K562 (cell line): ENCODE measurements at regions not wholly inside any gene's neighbourhood (a gene's known extent, or its start where the extent isn't known, plus 50 kb on each side); places are given as distances from the start of the nearest gene placed in this dataset.

Experiments
- ATAC-seq: fragments of 200-7000 bp; cut with Tn5 transposase; 3 replicates; pipeline ENCODE4 v1.9.1; 2020; ENCODE audit warnings: moderate library complexity
- BruUV-seq: library from RNA; stranded (reverse); fragments of 400-500 nt; replicated peaks from 2 replicates; lab custom pipeline; 2021; lab: Mats Ljungman, UMichigan
- CTCF ChIA-PET: fragments of 300-600 bp; formaldehyde crosslinking; extraction: SDS; loops from one replicate; lab custom pipeline; 2021; ENCODE audit warnings: low intra/inter-chr PET ratio; lab: Yijun Ruan, JAX
- POLR2A ChIA-PET: fragments of 300-600, 350-650 bp; sonication (Branson Sonifier 250); formaldehyde crosslinking; extraction: SDS; loops from one replicate; lab custom pipeline; 2021; ENCODE audit warnings: antibody characterized with exemption, inconsistent platforms; lab: Yijun Ruan, JAX
- DNase-seq, 4 experiments: peaks; one replicate each; pipeline versions ENCODE4 v3.0.0 to v3.0.0-alpha.2; 2011 to 2018; ENCODE audit warnings: low spot score in 3 of 4, mixed read lengths in 3 of 4; ENCODE audit errors: extremely low read depth in 1 of 4
- FAIRE-seq: peaks from 2 replicates; lab custom pipeline; 2011; peaks lifted over from hg19 to GRCh38; lab: Jason Lieb, UNC
- H2AFZ ChIP-seq: 2 replicates; pipeline ENCODE4 v1.6.0; 2011; ENCODE audit warnings: low read depth, low read length, control low read depth, inconsistent platforms
- H3K27ac ChIP-seq: fragments of 200-600 bp; 3 replicates; pipeline ENCODE4 v1.8.0; 2011; ENCODE audit warnings: low read depth, mild to moderate bottlenecking, control low read depth, inconsistent platforms, low read length, moderate library complexity, mixed read lengths; ENCODE audit errors: extremely low read depth
- H3K27me3 ChIP-seq, 2 experiments: fragments of 300-600 bp in 1 of 2; 2 replicates in 1 of 2; 3 replicates in 1 of 2; pipeline versions ENCODE4 v1.6.0 to v1.8.0; 2011; ENCODE audit warnings: inconsistent platforms in 2 of 2, low read length in 2 of 2, mild to moderate bottlenecking in 1 of 2, mixed read lengths in 1 of 2, moderate library complexity in 1 of 2; ENCODE audit not compliant: control insufficient read depth in 2 of 2, insufficient read depth in 2 of 2
- H3K36me3 ChIP-seq: fragments of 300-600 bp; 3 replicates; pipeline ENCODE4 v1.8.0; 2011; ENCODE audit warnings: mild to moderate bottlenecking, low read length, inconsistent platforms; ENCODE audit not compliant: control insufficient read depth, insufficient read depth
- H3K4me1 ChIP-seq, 2 experiments: fragments of 200-600 bp in 1 of 2; replicated peaks in 1 of 2; 2 replicates in 1 of 2; 3 replicates in 1 of 2; pipeline versions ENCODE4 v1.5.1 to v1.8.0; 2011; ENCODE audit warnings: inconsistent platforms in 2 of 2, low read length in 2 of 2, mild to moderate bottlenecking in 1 of 2, mixed read lengths in 1 of 2, moderate library complexity in 1 of 2; ENCODE audit not compliant: control insufficient read depth in 2 of 2, insufficient read depth in 2 of 2
- H3K4me2 ChIP-seq: 2 replicates; pipeline ENCODE4 v1.6.1; 2011; ENCODE audit warnings: low read length, control low read depth, inconsistent platforms, mixed read lengths; ENCODE audit not compliant: insufficient read depth
- H3K4me3 ChIP-seq: fragments of 200-600 bp; sonication (generic), shearing (Covaris generic); 2 replicates; pipeline ENCODE4 v1.5.1; 2016; ENCODE audit warnings: control low read depth, inconsistent platforms
- H3K79me2 ChIP-seq: fragments of 200-600 bp; 3 replicates; pipeline ENCODE4 v1.8.0; 2011; ENCODE audit warnings: low read length, inconsistent platforms; ENCODE audit not compliant: control insufficient read depth, insufficient read depth
- H3K9ac ChIP-seq, 2 experiments: 2 replicates each; pipeline versions ENCODE4 v1.6.0 to v1.6.1; 2011; ENCODE audit warnings: low read depth in 2 of 2, low read length in 2 of 2, control low read depth in 1 of 2, inconsistent platforms in 1 of 2, mild to moderate bottlenecking in 1 of 2, mixed read lengths in 1 of 2; ENCODE audit not compliant: insufficient read depth in 1 of 2
- H3K9me1 ChIP-seq: one replicate; pipeline ENCODE4 v1.6.0; 2011; ENCODE audit warnings: inconsistent platforms, mild to moderate bottlenecking, low read length, moderate library complexity; ENCODE audit not compliant: control insufficient read depth, insufficient read depth
- H3K9me3 ChIP-seq: replicated peaks from 2 replicates; pipeline ENCODE4 v1.5.1; 2011; ENCODE audit warnings: low read depth, low read length, inconsistent platforms; ENCODE audit not compliant: control insufficient read depth, insufficient read depth
- H4K20me1 ChIP-seq: replicated peaks from 2 replicates; pipeline ENCODE4 v1.6.1; 2011; ENCODE audit warnings: low read length, inconsistent platforms, mixed read lengths; ENCODE audit not compliant: control insufficient read depth, insufficient read depth
- CREB1 ChIP-seq, 2 experiments: sonication (generic) in 1 of 2; formaldehyde crosslinking in 1 of 2; IDR thresholded peaks; 2 replicates each; pipeline versions ENCODE4 v1.6.1 to v1.8.0; 2012 to 2022; ENCODE audit warnings: inconsistent platforms in 1 of 2, mild to moderate bottlenecking in 1 of 2, missing genetic modification reagents in 1 of 2, moderate library complexity in 1 of 2
- GMEB1 ChIP-seq: fragments of 250-450 bp; sonication (Bioruptor Pico); IDR thresholded peaks from 2 replicates; pipeline ENCODE4 v1.4.0; 2020; ENCODE audit warnings: mild to moderate bottlenecking
- MAZ ChIP-seq, 2 experiments: fragments of 450-650 bp in 1 of 2; sonication (generic) in 1 of 2; formaldehyde crosslinking; IDR thresholded peaks in 1 of 2; conservative IDR thresholded peaks in 1 of 2; 2 replicates each; pipeline versions ENCODE4 v1.4.0 to v1.5.0; 2020; ENCODE audit warnings: mild to moderate bottlenecking in 1 of 2, missing genetic modification reagents in 1 of 2
- MXD1 ChIP-seq: fragments of 250-450 bp; sonication (Bioruptor Pico); IDR thresholded peaks from 2 replicates; pipeline ENCODE4 v1.8.0; 2021; ENCODE audit warnings: borderline replicate concordance, mild to moderate bottlenecking, moderate library complexity; ENCODE audit not compliant: poor library complexity, severe bottlenecking
- MYNN ChIP-seq, 2 experiments: sonication (generic); formaldehyde crosslinking in 1 of 2; IDR thresholded peaks; 2 replicates each; pipeline versions ENCODE4 v1.5.0 to v1.6.1; 2016 to 2020; ENCODE audit warnings: antibody characterized with exemption in 1 of 2, missing genetic modification reagents in 1 of 2
- NCOA1 ChIP-seq: fragments of 450-650 bp; IDR thresholded peaks from 2 replicates; pipeline ENCODE4 v1.6.1; 2016; ENCODE audit warnings: low read depth
- STAT5B ChIP-seq: fragments of 250-450 bp; sonication (Bioruptor Pico); IDR thresholded peaks from 2 replicates; pipeline ENCODE4 v1.8.0; 2021; ENCODE audit warnings: mild to moderate bottlenecking, inconsistent platforms
- TCF7L2 ChIP-seq: fragments of 150-350 bp; IDR thresholded peaks from 2 replicates; pipeline ENCODE4 v1.6.1; 2016; ENCODE audit warnings: low read depth, mild to moderate bottlenecking, low read length, moderate library complexity
- TRIM28 ChIP-seq: fragments of 450-650 bp; IDR thresholded peaks from 2 replicates; pipeline ENCODE4 v1.6.1; 2017
- UBTF ChIP-seq, 2 experiments: IDR thresholded peaks; 2 replicates each; pipeline ENCODE4 v1.6.1; 2012; ENCODE audit warnings: improper control_type of control experiment in 2 of 2, low read depth in 2 of 2, low read length in 2 of 2, borderline replicate concordance in 1 of 2
- WGBS: fragments of 100-300 bp; shearing (Covaris generic); methylation state at CpG from one replicate; pipeline ENCODE4 v1.1.6; 2016; ENCODE audit warnings: low coverage, mixed read lengths; ENCODE audit not compliant: insufficient coverage; ENCODE audit errors: missing lambda C conversion rate; 5-methylcytosine and 5-hydroxymethylcytosine counted together
- in situ Hi-C: fragments of 300-500 bp; cut with MboI; formaldehyde crosslinking; loops from 4 replicates; pipeline ENCODE4 v1.15.0; 2018; ENCODE audit warnings: inconsistent platforms, mixed read lengths
- intact Hi-C: fragments of 100-400 bp; cut with micrococcal nuclease; formaldehyde crosslinking; loops from 2 replicates; pipeline ENCODE4 v1.14.2; 2022

DNA sequence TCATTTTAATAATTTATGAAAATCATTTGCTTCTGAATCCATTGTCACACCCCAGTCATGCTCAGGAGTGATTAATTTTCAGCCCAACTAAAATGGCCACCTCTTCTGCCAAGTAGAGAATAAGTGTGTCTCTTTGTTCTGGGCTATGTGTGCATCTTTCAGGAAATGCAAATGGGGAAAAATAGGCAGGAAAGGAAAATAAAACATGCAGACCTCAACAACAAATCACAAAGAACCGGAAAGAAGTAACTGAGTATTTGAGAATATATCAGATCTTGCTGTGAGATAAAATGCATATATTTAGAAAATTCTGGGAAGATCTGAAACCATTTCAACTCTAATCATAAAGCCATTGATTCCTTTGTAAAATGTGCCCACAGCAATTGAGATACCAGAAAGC, 763.9 kb downstream of the GALC start (continued):
- TF ChIP-seq NCOA1, result no peak

- no peak for DNase-seq
- intact Hi-C loops, result no loop called here
- no peak for FAIRE-seq
- H4K20me1 ChIP-seq, result no peaks in the 10 kb centered on the region
- no peaks in the 10 kb centered on the region for H3K9me1 ChIP-seq
- in situ Hi-C loops, result no loop called here
- H3K79me2 ChIP-seq, result no peaks in the 10 kb centered on the region
- ATAC-seq, result no peak
- H3K4me1 ChIP-seq, result no peaks in the 10 kb centered on the region
- H3K4me3 ChIP-seq, result no peak overlapping the region
- no peaks in the 10 kb centered on the region for H3K36me3 ChIP-seq
- no peaks in the 10 kb centered on the region for H3K27me3 ChIP-seq
- 0% methylated on average over 3 of the region's 3 CpGs for WGBS
- no TSS peak for BruUV-seq
- TF ChIP-seq CREB1 (IDR thresholded peaks at IDR 0.05) (no peak), CREB1 (CRISPR knock-in tag; IDR thresholded peaks at IDR 0.05) (no peak)
- ChIA-PET CTCF (no interaction called here), POLR2A (no interaction called here)
- H3K27ac ChIP-seq, result no peak overlapping the region
- no peaks in the 10 kb centered on the region for H3K9me3 ChIP-seq
- H3K4me2 ChIP-seq, result no peak overlapping the region
- H3K9ac ChIP-seq, result no peak overlapping the region
- no peak overlapping the region for H2AFZ ChIP-seq
Measured at GRCh38 chr14:87217023-87217422, 776.0 kb downstream of the GALC start.

- H3K27me3 ChIP-seq, result no peaks in the 10 kb centered on the region
- no peaks in the 10 kb centered on the region for H3K9me1 ChIP-seq
- CTCF ChIA-PET, result no interaction called here
- H3K9me3 ChIP-seq, result no peaks in the 10 kb centered on the region
- H3K4me3 ChIP-seq, result no peak overlapping the region
- intact Hi-C loops, result no loop called here
- no peak for ATAC-seq
- WGBS, result 0% methylated on average over 1 of the region's 1 CpG
- FAIRE-seq, result no peak
- POLR2A ChIA-PET, result no interaction called here
- H3K4me2 ChIP-seq, result no peak overlapping the region
- H3K27ac ChIP-seq, result no peak overlapping the region
- H3K4me1 ChIP-seq, result no peaks in the 10 kb centered on the region
- no peaks in the 10 kb centered on the region for H3K79me2 ChIP-seq
- H2AFZ ChIP-seq, result no peak overlapping the region
- no peaks in the 10 kb centered on the region for H4K20me1 ChIP-seq
- no peak for DNase-seq
- BruUV-seq, result no TSS peak
- no peaks in the 10 kb centered on the region for H3K36me3 ChIP-seq
- in situ Hi-C loops, result no loop called here
- no peak overlapping the region for H3K9ac ChIP-seq
- no peak for TF ChIP-seq MAZ (CRISPR knock-in tag; conservative IDR thresholded peaks at IDR 0.05 in 1 of 2, IDR thresholded peaks at IDR 0.05 in 1 of 2)
- no peak for TF ChIP-seq TRIM28
- TF ChIP-seq UBTF (IDR thresholded peaks at IDR 0.05; ENCODE audit: borderline replicate concordance in 1 of 2, low read depth in 2 of 2, low read length in 2 of 2), result no peak
- no peak for TF ChIP-seq MXD1
- no peak for TF ChIP-seq GMEB1 (CRISPR knock-in tag)
- no peak for TF ChIP-seq STAT5B (CRISPR knock-in tag)
- no peak for TF ChIP-seq MYNN (IDR thresholded peaks at IDR 0.05)
- TF ChIP-seq MYNN (CRISPR knock-in tag; IDR thresholded peaks at IDR 0.05), result no peak
- TF ChIP-seq TCF7L2, result no peak
Measured at GRCh38 chr14:87214558-87214957, 778.4 kb downstream of the GALC start.
